NCI-H2081 treated with DMSO at 0.1 percent for 48 hours (cell line): ENCODE measurements at regions not wholly inside any gene's neighbourhood (a gene's known extent, or its start where the extent isn't known, plus 50 kb on each side); places are given as distances from the start of the nearest gene placed in this dataset.

ENCODE experiments used
- DNase-seq: peaks from one replicate; lab custom pipeline; 2025; lab: John Stamatoyannopoulos, UW

DNA sequence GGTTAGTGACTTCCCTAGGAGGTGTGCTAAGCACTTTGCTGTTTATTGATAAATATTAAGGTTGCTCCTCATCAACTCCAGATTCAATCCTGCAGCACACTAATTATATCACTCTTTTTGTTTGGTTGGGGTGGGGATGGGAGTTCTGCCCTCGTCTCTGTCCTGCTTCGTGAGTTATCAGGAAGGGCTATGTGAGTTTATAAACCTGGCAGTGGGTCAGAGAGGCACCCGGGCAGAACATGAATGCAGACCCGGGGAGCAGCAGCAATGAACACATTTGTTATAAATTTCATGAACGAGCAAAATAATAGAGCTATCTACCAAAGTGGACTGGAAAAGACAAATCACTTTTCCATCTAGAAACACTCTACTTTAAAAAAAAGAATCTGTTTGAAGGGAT is 125.5 kb upstream of the WWC1 start:
- no peak for DNase-seq

DNA sequence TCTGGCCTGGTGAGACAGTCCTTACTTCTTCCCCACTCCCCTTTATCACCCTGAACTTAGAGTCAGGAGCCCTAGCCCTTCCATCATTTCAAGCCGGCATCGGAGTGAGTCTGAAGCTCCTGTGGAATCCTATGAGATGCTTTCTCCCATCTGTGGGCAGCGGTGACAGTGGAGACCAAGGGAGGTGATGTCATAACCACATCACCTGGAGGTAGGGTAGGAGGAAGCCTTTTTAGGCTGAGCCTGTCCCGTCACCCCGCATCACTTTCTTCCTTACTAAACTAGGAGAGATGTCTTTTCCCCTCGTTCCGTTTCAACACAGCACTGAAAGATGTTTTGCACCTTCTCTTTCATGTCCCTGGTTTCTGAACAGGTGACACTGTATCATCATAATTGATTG is 124.1 kb upstream of the WWC1 start:
- DNase-seq = no peak

DNA sequence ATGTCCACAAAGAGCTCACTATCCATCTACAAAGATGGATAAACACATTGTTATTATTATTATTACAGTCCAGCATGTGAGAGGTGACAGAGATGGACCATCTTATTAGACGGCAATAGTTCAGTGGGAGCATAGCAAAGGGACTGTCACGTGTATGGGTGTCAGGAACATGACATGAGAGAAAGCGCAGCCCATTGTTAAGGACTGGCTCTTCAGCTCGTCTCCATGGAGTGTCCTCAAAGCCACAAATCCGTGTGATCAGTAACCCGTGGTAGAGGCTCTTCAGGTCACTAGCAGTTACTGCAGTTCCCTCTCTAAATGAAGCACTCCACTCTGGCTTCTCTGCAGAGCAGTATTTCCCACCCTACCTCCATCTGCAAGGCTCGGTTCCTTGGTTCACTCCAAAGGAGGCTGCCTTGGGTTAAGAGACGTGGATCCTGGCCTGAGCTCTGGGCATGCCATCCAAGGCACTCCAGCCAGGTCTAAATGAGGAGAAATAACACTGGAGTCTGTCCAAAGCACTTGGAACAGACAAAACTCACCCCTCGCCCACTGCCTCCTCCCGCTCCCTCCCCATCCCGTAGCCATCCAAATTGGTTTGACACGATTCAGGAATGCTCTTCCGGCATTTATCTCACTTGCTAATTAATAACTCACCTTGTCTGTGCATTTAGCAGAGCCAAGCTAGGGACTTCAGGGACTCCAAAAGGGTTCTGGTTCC is 122.3 kb upstream of the WWC1 start:
- no peak for DNase-seq

DNA sequence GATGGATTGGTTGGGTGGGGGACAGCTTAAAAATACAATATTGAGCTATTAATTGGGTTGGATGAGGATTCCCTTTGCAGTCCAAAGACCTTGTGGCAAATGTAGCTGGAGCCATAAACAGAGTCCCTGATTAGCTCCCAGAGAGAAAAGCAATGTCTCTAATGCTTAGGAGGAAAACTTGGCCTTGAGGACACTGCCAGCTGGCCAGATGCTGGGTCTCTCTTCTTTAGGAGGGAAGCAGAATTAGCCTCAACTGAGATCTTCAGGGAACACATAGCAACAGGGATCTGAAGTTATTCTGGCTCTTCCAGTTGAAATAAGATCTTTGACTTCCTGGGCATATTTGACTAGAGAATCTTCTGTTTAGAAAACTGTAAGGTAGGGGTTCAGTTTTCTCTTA is 121.7 kb upstream of the WWC1 start:
- DNase-seq = no peak

DNA sequence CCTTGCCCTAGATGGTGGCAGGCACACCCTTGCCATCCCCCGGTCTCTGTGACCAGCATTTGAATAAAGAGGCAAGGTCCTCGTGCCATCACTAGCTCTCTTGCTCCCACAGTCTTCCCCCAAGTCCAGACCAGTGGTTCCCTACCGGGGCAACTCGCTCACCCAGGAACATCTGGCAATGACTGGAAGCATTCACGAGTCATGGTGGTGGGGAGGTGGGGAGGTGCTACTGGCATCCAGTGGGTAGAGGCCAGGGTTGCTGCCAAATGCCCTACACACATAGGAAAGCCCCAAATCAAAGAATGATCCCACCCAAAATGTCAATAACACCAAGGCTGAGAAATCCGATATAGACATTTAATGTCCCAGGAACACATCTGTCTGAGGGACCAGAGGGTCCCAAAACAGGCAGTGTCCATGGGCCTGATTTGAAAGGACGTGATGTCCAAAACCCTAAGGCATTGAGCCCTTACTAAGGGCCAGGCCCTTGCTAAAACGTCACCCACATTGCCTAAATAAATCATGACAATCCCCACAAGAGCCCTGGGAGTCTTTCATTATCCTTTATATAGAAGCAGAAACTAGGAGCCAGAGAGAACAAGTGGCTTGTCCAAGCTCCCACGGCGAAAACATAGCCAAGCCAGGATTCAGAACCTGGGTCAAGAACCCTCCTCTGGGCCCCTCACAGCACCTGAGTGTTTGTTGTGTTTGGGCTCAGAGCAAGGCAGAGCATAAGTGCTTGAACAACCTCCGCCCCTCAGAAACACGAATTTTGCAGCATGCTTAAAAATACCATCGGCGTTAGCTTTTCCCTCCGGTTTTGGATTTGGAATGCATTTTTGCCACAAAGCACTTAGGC is 119.3 kb upstream of the WWC1 start:
- no peak for DNase-seq

DNA sequence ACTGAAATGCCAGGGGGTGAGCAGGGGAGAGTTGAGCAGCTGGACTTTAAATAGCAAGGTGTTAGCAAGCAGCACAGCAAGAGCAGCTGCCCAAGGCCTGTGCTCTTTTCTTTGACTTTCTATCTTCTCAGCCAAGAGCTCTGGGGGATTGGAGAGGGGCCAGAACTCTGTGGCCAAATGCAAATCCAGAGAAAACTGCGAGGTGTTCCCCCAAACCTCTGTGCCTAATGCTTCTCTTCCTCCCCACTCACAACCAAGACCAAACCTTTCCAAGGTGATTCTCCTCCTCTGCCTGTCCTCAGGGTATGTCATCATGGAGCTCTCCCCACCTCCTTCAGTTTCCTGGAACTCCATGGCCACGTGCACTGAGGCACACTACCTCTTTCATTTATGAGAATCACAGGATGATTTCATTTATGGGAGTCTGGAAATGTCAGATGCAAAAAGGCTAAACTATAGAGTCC is 118.7 kb upstream of the WWC1 start:
- DNase-seq = no peak

DNA sequence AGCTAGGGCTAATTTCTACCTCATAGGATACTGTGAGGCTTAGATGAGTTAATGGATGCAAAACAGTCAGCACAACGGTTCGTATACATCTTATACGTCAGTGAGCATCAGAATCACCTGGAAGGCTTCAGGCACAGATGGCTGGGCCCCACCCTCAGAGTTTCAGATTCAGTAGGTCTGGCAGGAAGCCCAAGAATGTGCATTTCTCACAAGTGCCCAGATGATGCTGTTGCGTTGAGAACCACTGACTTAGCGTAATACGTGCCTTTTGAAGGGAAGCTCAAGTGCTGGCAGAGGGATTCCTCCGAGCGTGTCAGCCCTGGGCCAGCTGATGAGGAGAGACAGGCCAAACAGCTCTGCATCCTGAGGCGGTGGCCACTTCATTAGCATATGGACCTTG is 117.1 kb upstream of the WWC1 start:
- no peak for DNase-seq

DNA sequence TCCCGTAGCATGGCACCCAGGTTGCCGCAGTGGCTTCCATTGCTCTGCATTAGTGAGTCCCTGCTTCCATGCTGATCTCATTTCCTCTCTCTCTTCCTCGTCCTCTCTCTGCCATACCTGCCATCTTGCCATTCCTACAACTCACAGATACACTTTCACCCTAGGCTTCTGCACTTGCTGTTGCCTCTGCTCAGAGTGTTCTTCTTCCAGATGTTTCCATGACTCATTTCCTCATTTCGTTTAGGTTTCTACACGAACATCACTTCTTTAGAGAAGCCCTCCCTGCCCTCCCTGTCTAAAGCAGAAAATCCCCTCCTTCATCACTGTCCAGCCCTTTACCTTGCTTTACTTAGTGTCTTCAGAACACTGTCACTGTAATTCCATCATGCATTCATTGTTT is 115.2 kb upstream of the WWC1 start:
- no peak for DNase-seq

DNA sequence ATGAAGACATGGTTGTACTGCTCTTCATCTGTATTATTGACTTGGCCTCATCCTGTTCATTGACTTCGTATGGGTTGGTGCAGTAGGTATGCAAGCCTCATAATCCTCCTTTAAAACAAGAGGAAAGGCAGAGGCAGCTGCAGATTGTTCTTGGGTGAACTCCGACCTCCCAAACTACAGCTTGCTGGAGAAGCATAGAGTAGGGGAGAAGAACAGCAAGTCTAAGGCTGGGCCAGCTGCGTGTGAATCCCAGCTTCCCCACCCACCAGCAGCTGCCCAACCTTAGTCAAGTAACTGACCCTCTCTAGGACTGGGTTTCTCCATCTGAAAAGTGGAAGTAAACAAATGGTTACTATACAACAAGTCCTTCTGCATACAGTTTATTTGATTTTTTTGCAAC is 114.5 kb upstream of the WWC1 start:
- no peak for DNase-seq

DNA sequence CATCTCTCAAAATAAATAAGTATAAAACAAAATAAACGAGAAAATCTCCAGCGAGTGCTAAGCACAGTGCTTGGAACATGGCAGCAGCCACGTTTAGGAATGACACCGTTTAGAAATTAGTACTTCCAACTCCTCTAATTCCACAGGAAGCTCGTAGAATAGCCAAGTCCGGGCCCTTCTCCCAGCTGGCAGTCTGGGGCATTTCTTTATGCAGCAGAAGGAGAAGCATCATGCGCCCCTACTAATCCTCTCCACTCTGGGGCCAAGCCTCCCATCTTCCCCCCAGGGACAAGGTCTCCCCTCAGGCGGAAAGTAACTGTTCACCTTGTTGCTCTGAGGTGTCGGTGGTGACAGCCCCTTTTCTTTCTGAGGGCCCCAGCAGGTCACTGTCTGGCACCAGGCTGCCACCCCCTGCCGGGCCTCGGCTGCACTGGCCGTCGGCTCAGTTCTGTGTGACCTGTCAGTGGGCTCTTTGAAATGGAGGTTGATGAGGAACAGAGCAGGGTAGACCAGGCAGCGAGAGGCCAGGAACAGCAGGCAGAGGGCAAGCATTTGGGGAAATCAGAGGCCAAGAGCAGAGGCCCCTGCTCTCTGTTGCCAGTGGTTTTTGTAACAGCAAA is 113.5 kb upstream of the WWC1 start:
- no peak for DNase-seq

DNA sequence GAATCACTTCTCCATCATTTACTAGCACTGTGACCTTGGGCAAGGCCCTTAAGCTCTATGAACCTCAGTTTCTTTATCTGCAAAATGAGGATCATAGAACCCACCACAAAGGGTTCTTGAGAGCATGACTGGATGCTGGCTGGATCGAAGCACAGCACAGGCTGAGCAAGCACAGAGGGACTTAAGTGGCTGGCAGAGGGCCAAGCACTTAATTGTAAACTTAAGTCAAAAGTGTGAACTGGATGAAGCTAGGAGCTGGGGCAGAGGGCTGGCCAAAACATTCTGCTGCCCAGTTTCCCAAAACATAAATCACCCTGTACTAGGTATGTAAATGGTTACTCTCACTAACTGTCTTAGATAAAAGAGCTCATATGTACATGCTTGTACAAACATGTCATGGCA is 112.3 kb upstream of the WWC1 start:
- no peak for DNase-seq

DNA sequence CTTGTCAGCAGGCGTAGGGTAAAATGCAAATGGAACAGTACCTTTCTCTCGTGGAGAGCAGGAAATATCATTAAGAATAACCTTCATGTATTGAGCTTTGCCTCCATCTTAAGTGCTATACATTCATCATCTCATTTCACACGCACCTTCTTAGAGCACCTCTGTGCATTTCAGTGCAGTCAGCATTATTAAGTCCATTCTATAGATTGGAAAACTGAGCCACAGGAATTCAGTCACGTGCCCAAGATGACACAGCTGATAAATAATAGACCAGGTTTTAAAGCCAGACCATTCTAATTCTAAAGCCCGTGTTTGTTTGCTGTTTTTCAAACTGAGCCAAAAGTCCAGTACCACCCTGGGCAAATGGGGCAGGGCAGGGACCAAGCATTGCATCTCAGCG is 109.2 kb upstream of the WWC1 start:
- no peak for DNase-seq

DNA sequence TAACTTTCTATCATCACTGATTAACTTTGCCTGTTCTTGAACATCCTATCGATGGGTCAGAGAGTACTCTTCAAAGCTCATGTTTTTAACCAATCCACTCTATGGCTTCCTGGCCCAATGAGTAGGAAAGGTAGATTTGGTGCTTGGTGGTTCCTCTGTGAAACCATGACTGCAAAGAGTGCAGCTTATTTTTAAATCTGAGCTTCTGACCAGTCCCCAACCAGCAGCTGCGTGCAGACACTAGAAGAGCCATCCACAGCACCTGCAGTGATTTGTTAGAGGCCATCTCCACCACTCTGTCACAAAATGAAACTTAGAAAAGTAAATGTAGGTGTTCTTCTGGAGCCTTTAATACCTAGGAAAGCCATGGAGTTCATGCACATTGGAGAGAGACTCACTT is 107.3 kb upstream of the WWC1 start:
- DNase-seq = no peak

DNA sequence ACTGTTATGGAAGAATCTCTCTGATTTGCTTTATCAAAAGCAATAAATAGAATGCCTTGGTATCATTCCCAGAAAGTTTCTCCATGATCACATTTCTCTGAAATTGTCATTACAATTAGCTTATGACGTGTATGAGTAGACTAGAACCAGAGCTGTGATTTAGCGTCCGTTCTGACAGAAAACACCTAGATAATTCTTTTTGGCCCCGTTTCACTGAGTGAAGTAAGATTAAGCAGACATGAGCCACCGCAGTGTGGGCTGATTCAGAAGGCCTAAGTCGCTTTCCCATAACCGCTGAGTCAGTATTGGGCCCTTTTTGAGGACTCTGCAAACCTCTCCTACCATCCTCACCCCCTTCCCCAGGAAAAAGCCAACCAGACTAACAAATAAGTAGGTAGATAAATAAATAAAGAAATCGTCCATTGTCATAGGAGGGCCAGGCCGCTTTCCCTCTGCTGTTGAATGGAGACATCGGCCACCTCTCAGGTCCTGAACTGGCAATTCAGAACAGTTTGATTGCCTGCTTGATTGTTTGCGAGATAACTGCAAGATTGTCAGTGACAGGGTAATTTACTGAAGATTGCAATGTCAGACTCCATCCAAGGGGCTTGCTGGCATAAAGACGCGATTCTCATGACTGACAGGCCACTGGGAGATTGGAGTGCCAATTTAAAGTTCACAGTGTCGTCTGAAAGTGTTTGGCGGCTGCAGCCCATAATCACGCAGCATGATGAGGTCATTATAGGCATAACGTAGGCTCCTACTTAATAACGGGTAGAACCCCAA is 105.0 kb upstream of the WWC1 start:
- DNase-seq = no peak

DNA sequence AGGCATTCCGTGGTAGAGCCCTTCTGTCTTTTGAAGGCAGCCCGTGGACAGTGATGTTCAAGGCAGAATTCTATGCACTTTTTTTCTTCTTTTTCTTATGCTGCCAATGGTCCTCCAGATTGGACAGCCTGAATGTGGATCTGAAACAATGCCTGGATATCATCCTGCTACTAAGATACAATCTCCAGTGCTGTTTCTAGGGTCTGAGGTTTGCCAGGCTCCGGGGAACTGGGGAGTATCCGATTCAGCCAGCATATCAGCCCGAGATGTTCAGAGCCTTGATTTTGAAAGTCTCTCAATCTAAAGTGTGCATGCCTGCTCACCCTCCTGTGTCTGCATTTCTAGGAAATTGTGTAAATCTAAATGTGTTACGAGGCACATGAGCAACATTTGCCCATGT is 103.8 kb upstream of the WWC1 start:
- DNase-seq = no peak

DNA sequence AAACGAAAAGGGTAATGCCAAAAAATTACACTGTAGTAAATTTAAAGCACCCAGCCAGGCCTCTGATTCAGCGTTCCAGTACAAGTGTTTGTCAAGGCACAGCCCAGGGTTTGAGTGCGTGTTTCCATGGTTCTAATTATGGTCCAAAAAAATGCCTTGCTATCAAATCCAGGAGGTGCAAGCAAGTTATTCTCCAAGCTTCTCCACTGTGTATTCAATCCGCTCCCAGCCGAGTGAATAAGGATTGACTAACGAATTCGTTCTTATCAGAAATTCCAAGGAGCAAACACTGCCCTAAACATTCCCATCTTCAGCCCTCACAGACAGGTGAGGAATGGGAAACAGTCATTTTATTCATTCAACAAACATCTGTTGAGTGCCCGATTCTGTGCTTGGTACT is 103.3 kb upstream of the WWC1 start:
- no peak for DNase-seq

DNA sequence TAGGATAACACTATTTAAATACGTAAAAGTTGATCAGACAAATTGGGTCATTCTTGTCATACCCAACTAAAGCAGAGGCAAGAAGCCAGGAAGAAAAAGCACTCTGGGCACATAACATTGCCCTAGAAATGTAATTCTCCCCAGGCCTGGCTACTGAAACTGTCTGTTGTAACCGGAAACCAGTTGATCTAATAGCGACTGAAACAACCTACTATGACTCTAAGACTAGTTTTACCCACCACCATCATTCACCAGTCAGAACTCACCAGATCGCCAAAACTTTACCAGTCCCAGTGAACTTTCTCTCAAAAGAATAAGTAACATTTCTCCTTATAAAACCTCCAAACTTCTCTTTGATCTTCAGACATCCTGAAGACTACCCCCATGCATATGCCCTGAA is 99.3 kb upstream of the WWC1 start:
- no peak for DNase-seq

DNA sequence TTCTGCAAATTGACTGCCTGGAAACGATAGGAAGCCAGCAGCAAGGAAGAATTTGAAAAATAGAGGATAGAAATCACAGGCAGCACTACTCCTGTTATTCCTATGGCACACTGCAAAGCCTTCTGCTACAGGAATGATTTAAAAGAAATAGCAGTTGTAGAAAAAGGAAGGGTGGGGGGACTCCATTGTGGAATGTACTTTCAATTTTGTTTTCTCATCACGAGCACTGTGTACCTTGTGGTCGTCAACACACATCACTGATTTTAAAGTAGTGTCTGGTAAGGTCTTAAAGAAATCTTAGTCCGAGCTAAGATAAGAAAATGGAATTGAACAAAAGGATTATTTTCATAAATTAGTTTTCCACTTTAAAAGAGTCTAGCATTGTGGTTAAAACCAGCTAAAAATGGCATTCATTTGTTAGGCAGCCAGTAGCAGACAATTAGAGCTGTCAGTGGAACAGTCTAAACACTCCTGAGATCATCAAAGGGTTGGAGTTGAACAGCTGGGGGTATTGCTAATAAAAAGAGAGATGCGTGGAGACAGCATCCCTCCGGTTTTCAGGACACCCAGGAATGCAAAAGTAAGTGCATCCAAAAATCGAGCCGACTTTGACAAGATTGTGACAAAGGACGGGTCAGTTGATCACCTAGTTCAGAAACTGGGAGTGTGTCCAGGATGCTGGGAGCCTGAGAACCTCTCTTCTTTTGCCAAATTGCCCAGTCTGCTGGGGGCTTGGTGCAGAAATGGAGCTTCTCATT is 97.8 kb upstream of the WWC1 start:
- DNase-seq = no peak

DNA sequence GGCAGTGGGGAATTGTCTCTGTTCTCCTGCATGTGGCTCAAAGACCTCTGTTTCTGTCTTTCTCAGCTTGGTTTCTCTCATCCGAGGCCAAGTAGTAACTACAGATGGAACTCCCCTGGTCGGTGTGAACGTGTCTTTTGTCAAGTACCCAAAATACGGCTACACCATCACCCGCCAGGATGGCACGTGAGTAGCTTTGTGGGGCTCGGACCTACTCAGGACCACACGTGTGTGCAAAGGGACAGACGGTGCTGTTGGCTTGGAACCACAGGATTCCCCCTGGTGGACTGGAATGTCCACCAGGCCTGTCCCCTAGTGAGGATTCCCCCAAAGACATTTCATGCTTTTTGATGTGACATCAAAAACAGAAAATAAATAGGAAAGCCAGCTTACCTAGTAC is 96.3 kb upstream of the WWC1 start:
- no peak for DNase-seq

DNA sequence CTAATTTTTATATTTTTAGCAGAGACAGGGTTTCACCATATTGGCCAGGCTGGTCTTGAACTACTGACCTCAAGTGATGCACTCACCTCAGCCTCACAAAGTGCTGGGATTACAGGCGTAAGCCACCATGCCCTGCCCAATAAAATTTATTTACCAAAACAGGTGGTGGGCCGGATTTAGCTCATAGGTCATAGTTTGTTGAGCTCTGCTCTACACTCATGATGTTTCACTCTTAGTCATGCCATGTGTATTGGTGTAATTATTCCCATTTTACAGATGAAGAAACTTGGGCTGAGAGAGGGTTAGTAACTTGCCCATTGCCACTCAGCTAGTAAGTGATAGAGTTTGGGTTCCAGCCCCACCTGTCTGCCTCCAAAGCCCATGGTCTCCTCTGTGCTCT is 93.1 kb upstream of the WWC1 start:
- no peak for DNase-seq

DNA sequence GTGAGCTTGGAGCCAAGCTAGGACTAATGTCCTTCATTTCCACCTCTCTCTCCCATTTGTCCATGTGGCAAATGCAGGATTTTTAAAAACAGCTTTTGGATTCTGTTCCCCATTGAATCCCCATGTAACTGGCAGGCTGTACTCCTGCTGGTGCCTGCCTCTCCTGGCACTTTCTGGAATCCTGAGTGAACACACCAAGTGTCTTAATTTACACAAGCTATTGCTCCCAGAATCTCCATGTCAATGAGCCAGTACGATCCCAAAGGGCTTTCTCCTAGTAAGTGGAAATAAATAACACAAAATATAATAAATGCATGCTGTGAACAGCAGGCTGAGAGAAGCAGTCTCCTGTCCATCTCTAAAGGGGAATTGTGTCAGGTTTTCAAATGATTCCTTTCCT is 88.4 kb upstream of the WWC1 start:
- DNase-seq = no peak

DNA sequence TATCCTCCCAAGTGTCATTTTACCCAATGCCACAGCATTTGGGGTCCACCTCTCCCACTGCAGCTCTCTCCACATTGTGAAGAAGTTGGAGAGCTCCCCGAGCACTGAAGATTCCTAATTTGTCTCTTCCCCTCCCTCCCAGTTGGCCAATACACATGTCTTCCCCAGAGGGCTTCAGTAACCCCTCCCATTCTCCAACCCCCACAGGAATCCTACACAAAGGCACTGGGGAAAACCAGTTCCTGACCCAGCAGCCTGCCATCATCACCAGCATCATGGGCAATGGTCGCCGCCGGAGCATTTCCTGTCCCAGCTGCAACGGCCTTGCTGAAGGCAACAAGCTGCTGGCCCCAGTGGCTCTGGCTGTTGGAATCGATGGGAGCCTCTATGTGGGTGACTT is 87.3 kb upstream of the WWC1 start:
- DNase-seq = no peak
